HG03432 (cell line): ENCODE measurements at regions not wholly inside any gene's neighbourhood (a gene's known extent, or its start where the extent isn't known, plus 50 kb on each side); places are given as distances from the start of the nearest gene placed in this dataset.

Experiments used
- ATAC-seq: cut with Tn5 transposase; IDR thresholded peaks from one replicate; pipeline ENCODE4 v1.9.1; 2021; ENCODE audit warnings: mild to moderate bottlenecking, moderate library complexity; ENCODE audit not compliant: unreplicated experiment

GRCh38 chr15:37165395-37165794, 65.0 kb upstream of the MEIS2 start:
- no peak for ATAC-seq

- ATAC-seq = no peak
Measured at GRCh38 chr15:37166402-37166801, 66.1 kb upstream of the MEIS2 start.

- ATAC-seq = no peak
Measured at GRCh38 chr15:37181339-37181738, 81.0 kb upstream of the MEIS2 start.

GRCh38 chr15:37199545-37199944, 99.2 kb upstream of the MEIS2 start:
- ATAC-seq = no peak

GRCh38 chr15:37203050-37203449, 102.7 kb upstream of the MEIS2 start:
- no peak for ATAC-seq

- ATAC-seq = no peak
Measured at GRCh38 chr15:37204692-37205091, 104.3 kb upstream of the MEIS2 start.

- ATAC-seq = no peak
Measured at GRCh38 chr15:37206690-37207089, 106.3 kb upstream of the MEIS2 start.

- no peak for ATAC-seq
Measured at GRCh38 chr15:37208146-37209040, 108.0 kb upstream of the MEIS2 start.

- no peak for ATAC-seq
Measured at GRCh38 chr15:37209041-37209363, 108.7 kb upstream of the MEIS2 start.

- no peak for ATAC-seq
Measured at GRCh38 chr15:37217567-37217966, 117.2 kb upstream of the MEIS2 start.

GRCh38 chr15:37218351-37218916, 118.1 kb upstream of the MEIS2 start:
- ATAC-seq = no peak

GRCh38 chr15:37219211-37219701, 118.9 kb upstream of the MEIS2 start:
- ATAC-seq = no peak

GRCh38 chr15:37220949-37221670, 120.8 kb upstream of the MEIS2 start:
- ATAC-seq = no peak

GRCh38 chr15:37221671-37222145, 121.4 kb upstream of the MEIS2 start:
- no peak for ATAC-seq

- ATAC-seq = no peak
Measured at GRCh38 chr15:37223089-37223488, 122.7 kb upstream of the MEIS2 start.

GRCh38 chr15:37229855-37230619, 129.7 kb upstream of the MEIS2 start:
- ATAC-seq = no peak

GRCh38 chr15:37245358-37245757, 145.0 kb upstream of the MEIS2 start:
- ATAC-seq = no peak

GRCh38 chr15:37246065-37246464, 145.7 kb upstream of the MEIS2 start:
- no peak for ATAC-seq

- ATAC-seq = no peak
Measured at GRCh38 chr15:37246856-37247255, 146.5 kb upstream of the MEIS2 start.

- no peak for ATAC-seq
Measured at GRCh38 chr15:37249249-37249648, 148.9 kb upstream of the MEIS2 start.

- no peak for ATAC-seq
Measured at GRCh38 chr15:37252530-37252929, 152.2 kb upstream of the MEIS2 start.
